Small intestine (tissue), 7 donors: ENCODE measurements at regions not wholly inside any gene's neighbourhood (a gene's known extent, or its start where the extent isn't known, plus 50 kb on each side); places are given as distances from the start of the nearest gene placed in this dataset.

ENCODE experiments used
- DNase-seq, 2 donors: peaks; one replicate each; pipeline versions ENCODE4 v3.0.0 to v3.0.0-alpha.2; 2013
- FAIRE-seq: peaks from 2 replicates; lab custom pipeline; 2012; peaks lifted over from hg19 to GRCh38; lab: Jason Lieb, UNC
- H3K27ac ChIP-seq, 3 donors: one replicate each; pipeline ENCODE4 v1.5.1; 2013; ENCODE audit warnings: low read length in 2 of 3, mild to moderate bottlenecking in 2 of 3, control low read depth in 1 of 3, inconsistent platforms in 1 of 3, low read depth in 1 of 3, moderate library complexity in 1 of 3
- H3K27me3 ChIP-seq, 3 donors: one replicate each; pipeline ENCODE4 v1.6.1; 2013; ENCODE audit warnings: low read length in 3 of 3, inconsistent platforms in 1 of 3; ENCODE audit not compliant: control insufficient read depth in 3 of 3, insufficient read depth in 3 of 3
- H3K36me3 ChIP-seq, 3 donors: one replicate each; pipeline ENCODE4 v1.6.1; 2013; ENCODE audit warnings: low read length in 3 of 3, inconsistent platforms in 1 of 3, low read depth in 1 of 3, mild to moderate bottlenecking in 1 of 3, moderate library complexity in 1 of 3; ENCODE audit not compliant: control insufficient read depth in 3 of 3, insufficient read depth in 2 of 3
- H3K4me1 ChIP-seq, 3 donors: one replicate each; pipeline ENCODE4 v1.6.1; 2013; ENCODE audit warnings: low read length in 2 of 3, inconsistent platforms in 1 of 3, low read depth in 1 of 3, mild to moderate bottlenecking in 1 of 3, moderate library complexity in 1 of 3; ENCODE audit not compliant: control insufficient read depth in 3 of 3, insufficient read depth in 2 of 3
- H3K4me3 ChIP-seq, 3 donors: one replicate each; pipeline ENCODE4 v1.5.1; 2013; ENCODE audit warnings: low read length in 3 of 3, control low read depth in 1 of 3, inconsistent platforms in 1 of 3, low read depth in 1 of 3, mild to moderate bottlenecking in 1 of 3, moderate library complexity in 1 of 3
- H3K9me3 ChIP-seq, 2 donors: one replicate each; pipeline ENCODE4 v1.6.1; 2013; ENCODE audit warnings: low read depth in 1 of 2, low read length in 1 of 2; ENCODE audit not compliant: control insufficient read depth in 2 of 2, insufficient read depth in 1 of 2
- WGBS, 3 donors: extraction: QIAGEN DNeasy Blood & Tissue Kit; methylation state at CpG; one replicate each; pipeline ENCODE4 v1.1.7; 2013; 5-methylcytosine and 5-hydroxymethylcytosine counted together
- donor health status: healthy with polysubstance abuse.
- donor health status: control.
- donor health status: control.
- donor health status: Bipolar disorder and iron deficiency.
- donor health status: healthy.

GRCh38 chr18:67672155-67672554, 155.6 kb upstream of the DSEL start:
- Histone ChIP-seq H3K27me3 (no peaks in the 10 kb centered on the region), H3K4me1 (no peaks in the 10 kb centered on the region), H3K36me3 (no peaks in the 10 kb centered on the region), H3K27ac (no peak overlapping the region), H3K4me3 (no peak overlapping the region), H3K9me3 (no peaks in the 10 kb centered on the region)
- FAIRE-seq (no peak), DNase-seq (no peak)
- WGBS, 3 donors = 73 to 78% (median 74%) methylated on average over 2 of the region's 2 CpGs

GRCh38 chr18:67670024-67670543, 153.6 kb upstream of the DSEL start:
- no peaks in the 10 kb centered on the region for H3K9me3 ChIP-seq
- H3K27me3 ChIP-seq = no peaks in the 10 kb centered on the region
- FAIRE-seq = no peak
- no peaks in the 10 kb centered on the region for H3K4me1 ChIP-seq
- no peak for DNase-seq
- 72 to 96% (median 80%) methylated on average over 2 of the region's 2 CpGs for WGBS, 3 donors
- no peak overlapping the region for H3K27ac ChIP-seq
- H3K4me3 ChIP-seq = no peak overlapping the region
- no peaks in the 10 kb centered on the region for H3K36me3 ChIP-seq

GRCh38 chr18:67665266-67665665, 148.7 kb upstream of the DSEL start:
- Histone ChIP-seq H3K4me1 (no peaks in the 10 kb centered on the region), H3K27me3 (no peaks in the 10 kb centered on the region), H3K27ac (no peak overlapping the region), H3K36me3 (no peaks in the 10 kb centered on the region), H3K9me3 (no peaks in the 10 kb centered on the region), H3K4me3 (no peak overlapping the region)
- DNase-seq (no peak), FAIRE-seq (no peak)
- WGBS, 3 donors = 47 to 61% (median 53%) methylated on average over 4 of the region's 4 CpGs

GRCh38 chr18:67662996-67663395, 146.5 kb upstream of the DSEL start:
- H3K4me3 ChIP-seq = no peak overlapping the region
- no peaks in the 10 kb centered on the region for H3K36me3 ChIP-seq
- DNase-seq (no peak), FAIRE-seq (no peak)
- no peaks in the 10 kb centered on the region for H3K27me3 ChIP-seq
- no peaks in the 10 kb centered on the region for H3K4me1 ChIP-seq
- H3K27ac ChIP-seq = no peak overlapping the region
- no peaks in the 10 kb centered on the region for H3K9me3 ChIP-seq

- DNase-seq (no peak), FAIRE-seq (no peak)
- Histone ChIP-seq H3K36me3 (no peaks in the 10 kb centered on the region), H3K27me3 (no peaks in the 10 kb centered on the region), H3K27ac (no peak overlapping the region), H3K4me3 (no peak overlapping the region), H3K9me3 (no peaks in the 10 kb centered on the region), H3K4me1 (no peaks in the 10 kb centered on the region)
- WGBS, 3 donors = 74 to 85% (median 82%) methylated on average over 2 of the region's 2 CpGs
These were observed 145.0 kb upstream of the DSEL start for GRCh38 chr18:67661555-67661954.

GRCh38 chr18:67654101-67654500, 137.6 kb upstream of the DSEL start:
- Histone ChIP-seq H3K27ac (no peak overlapping the region), H3K9me3 (no peaks in the 10 kb centered on the region), H3K27me3 (no peaks in the 10 kb centered on the region), H3K4me1 (no peaks in the 10 kb centered on the region), H3K36me3 (no peaks in the 10 kb centered on the region), H3K4me3 (no peak overlapping the region)
- FAIRE-seq = no peak
- 89 to 91% (median 90%) methylated on average over 4 of the region's 4 CpGs for WGBS, 3 donors
- DNase-seq = no peak

GRCh38 chr18:67652288-67652687, 135.8 kb upstream of the DSEL start:
- Histone ChIP-seq H3K9me3 (no peaks in the 10 kb centered on the region), H3K27me3 (no peaks in the 10 kb centered on the region), H3K4me1 (no peaks in the 10 kb centered on the region), H3K4me3 (no peak overlapping the region), H3K27ac (no peak overlapping the region), H3K36me3 (no peaks in the 10 kb centered on the region)
- WGBS, 3 donors = 35 to 74% (median 37%) methylated on average over 1 of the region's 1 CpG
- no peak for FAIRE-seq
- DNase-seq = no peak

GRCh38 chr18:67651438-67651837, 134.9 kb upstream of the DSEL start:
- H3K9me3 ChIP-seq = no peaks in the 10 kb centered on the region
- no peak overlapping the region for H3K4me3 ChIP-seq
- FAIRE-seq = no peak
- H3K27me3 ChIP-seq = no peaks in the 10 kb centered on the region
- no peaks in the 10 kb centered on the region for H3K4me1 ChIP-seq
- 56 to 65% (median 60%) methylated on average over 4 of the region's 4 CpGs for WGBS, 3 donors
- no peaks in the 10 kb centered on the region for H3K36me3 ChIP-seq
- no peak for DNase-seq
- H3K27ac ChIP-seq = no peak overlapping the region

- H3K4me3 ChIP-seq = no peak overlapping the region
- no peaks in the 10 kb centered on the region for H3K4me1 ChIP-seq
- no peaks in the 10 kb centered on the region for H3K9me3 ChIP-seq
- 68 to 72% (median 69%) methylated on average over 6 of the region's 6 CpGs for WGBS, 3 donors
- FAIRE-seq (no peak), DNase-seq (no peak)
- no peaks in the 10 kb centered on the region for H3K36me3 ChIP-seq
- no peak overlapping the region for H3K27ac ChIP-seq
- no peaks in the 10 kb centered on the region for H3K27me3 ChIP-seq
These were observed 134.3 kb upstream of the DSEL start for GRCh38 chr18:67650686-67651385.
